ENCODE measurements at regions not wholly inside any gene's neighbourhood (a gene's known extent, or its start where the extent isn't known, plus 50 kb on each side); places are given as distances from the start of the nearest gene placed in this dataset.

- TF ChIP-seq CTCF (IDR thresholded peaks at IDR 0.05) (no peak), POLR2A (IDR thresholded peaks at IDR 0.05) (no peak), EP300 (IDR thresholded peaks at IDR 0.05) (no peak), POLR2AphosphoS5 (IDR thresholded peaks at IDR 0.05) (no peak)
Observed at GRCh38 chr5:36763454-36763853, 113.1 kb upstream of the NIPBL start.
